T-helper 2 cell treated with Interferon-gamma antibody and Interleukin-4, amounts not matched to agents 5 μg/mL and 100 μg/mL, for 36 hours (primary cell): ENCODE measurements at regions not wholly inside any gene's neighbourhood (a gene's known extent, or its start where the extent isn't known, plus 50 kb on each side); places are given as distances from the start of the nearest gene placed in this dataset.
"Not testable (repeated sequence)": the region's sequence is repeated elsewhere in the genome, so short reads cannot be mapped to it uniquely, and the experiment has no call there.

ENCODE experiments used
- DNase-seq: peaks from one replicate; pipeline ENCODE4 v3.0.0; 2021; ENCODE audit warnings: low spot score
- H3K27ac Mint-ChIP-seq: one replicate; pipeline ENCODE4 v1.8.0; 2021; ENCODE audit warnings: mild to moderate bottlenecking, mixed read lengths
- H3K27me3 Mint-ChIP-seq: one replicate; pipeline ENCODE4 v1.8.0; 2021; ENCODE audit warnings: low read depth, mixed read lengths
- H3K36me3 Mint-ChIP-seq: one replicate; pipeline ENCODE4 v1.8.0; 2021; ENCODE audit warnings: low read depth, mixed read lengths
- H3K4me1 Mint-ChIP-seq: one replicate; pipeline ENCODE4 v1.8.0; 2021; ENCODE audit warnings: low read depth, mixed read lengths
- H3K4me3 Mint-ChIP-seq: one replicate; pipeline ENCODE4 v1.8.0; 2022; ENCODE audit warnings: mild to moderate bottlenecking, moderate library complexity, mixed read lengths
- H3K9me3 Mint-ChIP-seq: one replicate; pipeline ENCODE4 v1.8.0; 2021; ENCODE audit warnings: mixed read lengths

DNA sequence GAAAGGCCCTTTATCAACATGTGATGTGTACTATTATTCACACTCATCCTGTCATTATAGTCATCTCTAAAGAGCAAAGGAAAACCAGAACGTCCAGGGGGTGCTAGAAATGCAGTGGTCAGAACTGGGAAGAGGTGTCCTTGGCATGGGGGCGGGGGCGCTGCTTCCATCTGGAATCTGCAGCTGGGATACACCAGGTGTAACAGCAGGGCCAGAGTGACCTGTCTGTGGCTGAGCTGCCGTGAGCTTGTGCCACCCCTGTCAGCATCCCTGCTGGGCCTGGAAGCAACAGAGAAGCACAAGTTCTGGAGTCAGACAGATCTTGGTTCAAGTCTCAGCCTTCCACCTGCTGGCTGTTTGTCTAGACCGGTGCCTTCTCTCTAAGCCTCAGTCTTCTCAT is 263.3 kb upstream of the MVB12B start:
- DNase-seq = no peak
- Mint-ChIP-seq H3K4me3 (no peak overlapping the region), H3K4me1 (no peaks in the 10 kb centered on the region), H3K9me3 (no peaks in the 10 kb centered on the region), H3K27me3 (peaks cover 3% of the 10 kb centered on the region), H3K27ac (no peak overlapping the region), H3K36me3 (no peaks in the 10 kb centered on the region)

DNA sequence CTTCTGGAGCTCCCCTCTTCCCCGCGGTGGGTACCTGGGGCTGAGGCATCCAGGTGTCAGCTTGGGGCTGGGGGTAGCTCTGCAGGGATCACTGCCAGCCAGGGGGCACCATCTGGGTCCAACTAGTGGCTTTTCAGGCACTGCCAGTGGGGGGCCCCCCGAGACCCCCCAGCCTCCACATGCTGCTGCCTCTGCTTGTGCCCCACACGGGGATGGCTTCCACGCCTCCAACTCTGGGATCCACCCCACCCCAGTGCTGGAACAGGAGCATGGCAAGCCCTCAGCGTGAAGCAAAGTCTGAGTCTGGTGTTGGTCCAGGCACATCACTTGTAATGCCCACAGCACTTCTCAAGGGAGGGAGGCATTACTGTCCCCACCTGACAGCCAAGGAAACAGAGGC is 260.5 kb upstream of the MVB12B start:
- Mint-ChIP-seq H3K36me3 (no peaks in the 10 kb centered on the region), H3K27ac (no peak overlapping the region), H3K4me3 (no peak overlapping the region), H3K4me1 (no peaks in the 10 kb centered on the region), H3K27me3 (peaks cover 3% of the 10 kb centered on the region), H3K9me3 (no peaks in the 10 kb centered on the region)
- DNase-seq = no peak

DNA sequence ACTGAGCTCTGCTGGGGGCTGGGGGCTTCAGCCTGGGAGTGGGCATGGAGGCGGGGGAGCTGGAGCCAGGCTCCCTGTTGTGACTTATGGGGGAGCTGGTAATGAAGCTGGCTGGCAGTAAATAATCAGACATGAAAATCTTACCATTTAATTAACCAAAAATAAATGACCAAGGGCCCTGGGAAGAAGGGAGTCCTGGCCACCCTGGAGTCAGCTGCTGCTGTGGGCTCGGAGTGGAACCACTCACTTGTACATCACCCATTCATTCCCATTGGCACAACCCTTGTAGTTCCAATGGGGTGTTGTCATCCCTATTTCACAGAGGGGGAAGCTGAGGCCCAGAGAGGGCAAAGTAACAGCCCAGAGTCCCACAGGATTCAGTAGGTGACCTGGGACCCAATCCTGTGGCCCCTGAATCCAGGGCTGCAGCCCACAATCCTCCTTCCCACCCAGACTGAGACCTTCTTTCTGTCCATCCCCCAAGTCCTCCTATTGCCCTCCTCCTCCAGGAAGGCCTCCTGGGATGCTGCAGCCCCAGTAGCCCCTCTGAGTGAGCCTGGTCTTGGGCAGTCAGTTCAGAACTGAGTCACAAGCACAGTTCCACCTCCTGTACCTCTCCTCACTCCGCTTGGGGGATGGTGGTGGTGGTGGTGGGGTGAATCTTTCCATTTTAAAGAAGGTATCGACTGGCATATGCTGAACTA is 259.4 kb upstream of the MVB12B start:
- no peak overlapping the region for H3K27ac Mint-ChIP-seq
- no peak for DNase-seq
- no peaks in the 10 kb centered on the region for H3K36me3 Mint-ChIP-seq
- no peaks in the 10 kb centered on the region for H3K4me1 Mint-ChIP-seq
- no peak overlapping the region for H3K4me3 Mint-ChIP-seq
- no peaks in the 10 kb centered on the region for H3K9me3 Mint-ChIP-seq
- H3K27me3 Mint-ChIP-seq = peaks cover 3% of the 10 kb centered on the region

DNA sequence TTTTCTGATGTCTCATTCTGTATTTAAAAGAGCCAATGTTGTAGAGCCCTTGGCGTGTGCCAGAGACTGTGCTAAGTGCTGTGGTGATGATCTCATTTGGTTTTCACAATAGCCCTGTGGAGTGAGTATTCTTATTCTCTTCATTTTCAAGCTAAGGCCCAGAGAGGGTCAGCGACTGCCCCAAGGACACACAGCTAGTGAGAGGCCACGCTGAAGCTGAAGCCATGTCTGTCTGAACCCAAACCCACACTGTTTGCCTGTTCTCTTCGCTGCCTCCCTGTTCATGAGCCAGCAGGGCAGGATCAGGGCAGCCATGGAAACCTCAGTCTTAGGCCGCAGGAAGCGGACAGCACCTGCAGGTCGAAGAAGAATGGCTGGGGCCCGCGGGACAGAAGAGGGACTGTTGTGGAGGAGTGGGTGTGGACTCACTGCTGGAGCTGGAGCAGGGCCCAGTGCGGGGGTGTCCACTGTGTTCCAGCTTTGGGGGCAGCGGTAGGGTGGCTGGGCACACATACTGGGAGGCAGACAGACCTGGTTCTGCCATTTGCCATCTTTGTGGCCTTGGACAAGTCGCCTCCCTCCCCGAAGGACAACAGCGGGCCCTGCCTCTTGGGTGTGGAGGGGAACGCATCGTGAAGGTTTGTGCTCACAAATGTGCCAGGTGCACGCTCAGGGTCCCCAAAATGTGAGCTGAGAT is 257.9 kb upstream of the MVB12B start:
- no peak for DNase-seq
- H3K27ac Mint-ChIP-seq = no peak overlapping the region
- H3K27me3 Mint-ChIP-seq = peaks cover 3% of the 10 kb centered on the region

DNA sequence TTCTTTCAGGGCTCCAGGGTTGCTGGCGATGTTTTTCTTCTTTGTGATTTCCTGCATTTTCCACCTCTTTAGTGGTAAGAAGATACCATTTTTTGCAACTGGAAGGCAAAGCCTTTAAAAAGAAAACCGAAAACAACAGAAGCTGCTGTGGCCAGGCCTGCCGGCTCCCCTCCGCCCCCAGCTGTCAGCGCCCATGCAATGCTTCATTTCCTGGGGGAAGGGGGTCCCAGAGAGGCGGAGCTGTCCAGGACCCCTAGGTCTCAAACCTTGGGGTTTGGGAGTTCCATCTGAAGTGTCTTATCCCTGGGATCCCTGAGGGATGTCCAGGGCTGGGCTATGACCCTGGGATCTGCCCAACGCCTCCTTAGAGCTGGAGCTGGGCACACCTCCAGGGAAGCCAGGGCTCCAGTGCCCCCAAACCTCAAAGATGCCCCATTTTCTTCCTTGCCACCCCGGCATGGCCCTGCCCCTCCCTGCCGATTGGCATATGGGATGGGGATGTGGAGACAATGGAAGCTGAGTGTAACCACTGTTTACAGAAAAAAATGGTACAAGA is 257.2 kb upstream of the MVB12B start:
- no peaks in the 10 kb centered on the region for H3K9me3 Mint-ChIP-seq
- DNase-seq = no peak
- no peaks in the 10 kb centered on the region for H3K4me1 Mint-ChIP-seq
- no peak overlapping the region for H3K4me3 Mint-ChIP-seq
- H3K27me3 Mint-ChIP-seq = peaks cover 3% of the 10 kb centered on the region
- no peak overlapping the region for H3K27ac Mint-ChIP-seq
- H3K36me3 Mint-ChIP-seq = no peaks in the 10 kb centered on the region

More for the DNA sequence above, 257.9 kb upstream of the MVB12B start:
- Mint-ChIP-seq H3K36me3 (no peaks in the 10 kb centered on the region), H3K4me3 (no peak overlapping the region), H3K9me3 (no peaks in the 10 kb centered on the region), H3K4me1 (no peaks in the 10 kb centered on the region)

DNA sequence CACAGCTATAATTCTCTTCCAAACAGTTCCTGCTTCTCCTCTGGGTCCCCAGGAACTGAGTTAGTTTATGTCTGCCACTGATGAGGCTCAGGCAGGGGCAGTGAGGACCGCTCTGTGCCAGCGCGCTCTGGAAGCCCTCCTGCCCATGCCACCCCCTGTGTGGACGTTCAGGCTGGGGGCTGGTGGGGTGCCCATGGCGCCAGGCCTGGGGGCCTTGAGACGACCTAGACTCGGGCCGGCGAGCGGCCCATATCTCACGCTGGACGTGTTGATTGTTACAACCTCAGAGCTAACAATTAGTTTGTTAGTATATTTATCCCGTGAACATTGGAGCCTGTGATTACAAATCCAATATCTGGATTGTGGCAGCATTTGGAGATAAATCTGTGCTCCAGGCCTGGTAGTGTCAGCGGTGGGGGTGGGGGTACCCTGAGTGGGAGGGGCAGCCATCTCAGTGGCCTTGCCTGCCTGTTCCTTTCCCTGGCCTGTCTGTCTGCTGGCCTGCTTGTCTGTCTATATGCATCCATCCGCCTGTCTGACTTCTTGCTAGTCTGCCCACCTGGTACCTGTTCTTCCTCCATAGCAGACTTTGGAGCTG is 256.5 kb upstream of the MVB12B start:
- Mint-ChIP-seq H3K4me3 (no peak overlapping the region), H3K27me3 (peaks cover 3% of the 10 kb centered on the region), H3K4me1 (no peaks in the 10 kb centered on the region), H3K9me3 (no peaks in the 10 kb centered on the region), H3K36me3 (no peaks in the 10 kb centered on the region), H3K27ac (no peak overlapping the region)
- DNase-seq = no peak

DNA sequence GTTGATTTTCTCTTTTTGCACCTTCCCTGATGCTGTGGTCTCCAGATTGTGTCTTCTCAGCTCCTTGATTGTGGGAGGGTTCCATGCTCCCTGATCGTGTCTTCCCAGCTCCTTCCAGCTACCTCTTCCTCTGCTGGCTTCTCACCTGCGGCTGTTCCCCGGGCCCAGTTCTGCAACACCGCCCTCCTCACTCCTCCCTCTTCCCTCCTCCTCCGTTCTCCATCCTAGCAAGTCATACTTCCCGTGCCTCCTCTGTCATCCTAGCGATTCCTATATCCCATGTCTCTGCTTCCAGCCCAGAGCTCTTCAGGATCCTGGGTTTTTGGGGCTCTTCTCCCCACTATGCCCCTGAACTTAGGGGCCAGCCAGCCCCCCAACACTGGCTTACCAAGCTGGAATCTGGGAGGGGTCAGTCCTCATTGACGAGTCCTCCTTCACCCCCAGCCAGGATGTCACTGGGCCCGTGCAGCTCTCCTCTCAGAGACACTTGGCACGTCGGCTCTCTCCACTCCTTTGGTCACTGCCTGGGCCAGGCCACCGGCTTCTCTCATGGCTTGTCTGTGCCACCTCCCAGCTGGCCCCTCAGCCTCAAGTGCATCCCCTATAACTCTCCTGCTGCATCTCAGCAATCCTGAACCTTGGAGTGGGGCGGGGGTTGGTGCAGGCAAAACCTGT is 255.4 kb upstream of the MVB12B start:
- Mint-ChIP-seq H3K9me3 (no peaks in the 10 kb centered on the region), H3K4me3 (no peak overlapping the region), H3K36me3 (no peaks in the 10 kb centered on the region), H3K4me1 (no peaks in the 10 kb centered on the region), H3K27me3 (no peaks in the 10 kb centered on the region), H3K27ac (no peak overlapping the region)
- DNase-seq = no peak

DNA sequence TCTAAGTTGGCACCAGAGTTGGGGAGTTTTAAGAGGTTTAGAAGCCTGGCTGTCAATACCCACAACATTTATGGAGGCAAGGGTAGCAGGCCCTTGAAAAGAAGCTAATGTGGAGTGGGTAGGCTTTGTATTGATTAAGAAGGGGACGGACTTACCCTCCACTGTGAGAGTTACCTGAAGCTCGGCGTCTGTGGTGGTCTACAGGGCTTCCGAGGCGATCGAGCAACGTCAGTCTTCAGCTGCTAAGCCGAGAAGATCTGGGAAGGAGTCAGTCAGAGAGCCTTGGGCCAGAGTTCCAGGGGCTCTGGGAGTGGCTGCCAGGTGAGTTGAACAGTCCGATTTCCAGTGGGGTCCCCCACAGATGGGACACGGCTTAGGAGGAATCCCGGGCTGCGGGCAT is 249.0 kb upstream of the MVB12B start:
- H3K9me3 Mint-ChIP-seq, H3K27ac Mint-ChIP-seq, H3K4me1 Mint-ChIP-seq, H3K27me3 Mint-ChIP-seq, H3K36me3 Mint-ChIP-seq, DNase-seq, H3K4me3 Mint-ChIP-seq: not testable (repeated sequence)

DNA sequence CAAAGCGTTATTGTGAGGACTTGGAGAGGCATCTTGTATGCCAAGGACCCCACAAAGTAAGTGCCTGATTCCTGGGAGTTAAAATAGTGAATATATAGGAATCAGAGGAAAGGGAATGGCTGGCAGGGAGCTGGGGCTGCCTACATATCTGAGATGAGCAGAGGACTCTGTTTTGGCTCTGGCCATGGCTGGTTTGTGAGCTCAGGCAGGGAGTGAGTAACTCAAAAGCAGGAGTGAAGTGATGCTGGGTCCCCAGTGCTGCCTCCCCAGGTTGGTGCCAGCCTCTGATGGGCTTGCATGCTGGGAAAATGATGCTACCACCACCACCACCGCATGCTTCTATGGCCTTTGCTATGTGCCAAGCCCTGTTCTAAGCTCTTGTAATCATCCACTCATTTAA is 246.0 kb upstream of the MVB12B start:
- DNase-seq = no peak
- Mint-ChIP-seq H3K4me3 (no peak overlapping the region), H3K27ac (no peak overlapping the region), H3K36me3 (no peaks in the 10 kb centered on the region), H3K9me3 (no peaks in the 10 kb centered on the region), H3K4me1 (peaks cover 7% of the 10 kb centered on the region), H3K27me3 (peaks cover 5% of the 10 kb centered on the region)

DNA sequence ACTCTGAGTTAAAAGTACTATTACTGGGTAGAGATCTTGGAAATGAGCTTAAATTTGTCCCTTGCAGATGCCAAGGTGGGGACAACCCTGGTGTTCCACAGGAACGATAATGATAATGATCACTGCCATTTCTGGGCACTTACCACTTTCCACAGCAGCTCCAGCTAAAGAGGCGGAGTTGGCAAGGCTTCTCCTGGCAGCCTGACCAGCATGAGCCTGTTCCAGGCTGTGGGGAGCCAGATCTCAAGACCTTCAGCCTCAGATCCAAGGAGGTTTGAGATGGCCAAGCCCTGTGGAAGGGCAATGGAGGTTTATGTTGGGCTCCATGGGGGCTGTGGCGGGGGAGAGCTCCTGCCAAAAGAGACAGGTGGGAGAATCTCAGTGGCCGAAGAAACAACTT is 244.9 kb upstream of the MVB12B start:
- Mint-ChIP-seq H3K4me3 (no peak overlapping the region), H3K27me3 (peaks cover 5% of the 10 kb centered on the region), H3K4me1 (peaks cover 7% of the 10 kb centered on the region), H3K36me3 (no peaks in the 10 kb centered on the region), H3K9me3 (no peaks in the 10 kb centered on the region), H3K27ac (no peak overlapping the region)
- no peak for DNase-seq

DNA sequence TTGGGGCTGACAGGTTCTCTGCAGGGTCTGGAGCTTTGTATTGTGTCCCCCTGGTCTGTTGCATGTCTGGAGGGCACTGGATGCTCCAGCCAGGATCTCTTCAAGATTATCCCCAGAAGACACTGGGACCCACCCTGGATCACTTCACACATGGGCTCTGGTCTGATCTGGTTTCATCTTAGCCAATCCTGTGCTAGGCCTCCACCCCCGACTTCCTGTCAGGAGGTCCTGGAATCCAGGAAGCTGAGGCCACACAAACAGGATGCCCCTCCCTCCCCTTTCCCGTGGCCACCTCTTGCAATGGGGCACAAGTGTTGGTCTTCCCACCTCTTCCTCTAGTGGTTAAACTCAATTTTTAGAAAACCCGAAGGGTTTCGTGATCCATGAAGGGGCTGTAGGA is 242.6 kb upstream of the MVB12B start:
- DNase-seq = no peak
- H3K27me3 Mint-ChIP-seq = peaks cover 3% of the 10 kb centered on the region
- no peaks in the 10 kb centered on the region for H3K9me3 Mint-ChIP-seq
- no peak overlapping the region for H3K27ac Mint-ChIP-seq
- H3K4me1 Mint-ChIP-seq = peaks cover 7% of the 10 kb centered on the region
- no peak overlapping the region for H3K4me3 Mint-ChIP-seq
- no peaks in the 10 kb centered on the region for H3K36me3 Mint-ChIP-seq

DNA sequence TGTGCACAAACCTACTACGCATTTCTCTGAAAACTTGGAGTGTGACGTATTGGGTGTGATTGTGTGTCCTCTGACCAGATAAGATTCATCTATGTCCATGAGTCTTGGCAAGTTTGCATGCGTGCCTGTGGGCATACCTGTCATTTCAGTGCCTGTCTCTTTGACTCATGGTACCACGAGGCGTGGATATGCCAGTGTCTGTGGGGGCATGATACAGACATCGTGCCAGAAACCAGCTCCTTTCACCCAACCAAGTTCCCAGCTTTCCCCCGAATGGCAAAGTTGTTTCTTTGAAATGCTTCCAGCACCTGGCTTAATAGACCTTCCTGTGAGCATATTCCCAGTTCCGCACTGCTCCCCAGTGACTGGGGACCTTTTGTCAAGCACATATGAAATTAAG is 241.9 kb upstream of the MVB12B start:
- no peak overlapping the region for H3K4me3 Mint-ChIP-seq
- H3K9me3 Mint-ChIP-seq = no peaks in the 10 kb centered on the region
- no peaks in the 10 kb centered on the region for H3K27me3 Mint-ChIP-seq
- peaks cover 7% of the 10 kb centered on the region for H3K4me1 Mint-ChIP-seq
- H3K36me3 Mint-ChIP-seq = no peaks in the 10 kb centered on the region
- no peak for DNase-seq
- H3K27ac Mint-ChIP-seq = no peak overlapping the region

DNA sequence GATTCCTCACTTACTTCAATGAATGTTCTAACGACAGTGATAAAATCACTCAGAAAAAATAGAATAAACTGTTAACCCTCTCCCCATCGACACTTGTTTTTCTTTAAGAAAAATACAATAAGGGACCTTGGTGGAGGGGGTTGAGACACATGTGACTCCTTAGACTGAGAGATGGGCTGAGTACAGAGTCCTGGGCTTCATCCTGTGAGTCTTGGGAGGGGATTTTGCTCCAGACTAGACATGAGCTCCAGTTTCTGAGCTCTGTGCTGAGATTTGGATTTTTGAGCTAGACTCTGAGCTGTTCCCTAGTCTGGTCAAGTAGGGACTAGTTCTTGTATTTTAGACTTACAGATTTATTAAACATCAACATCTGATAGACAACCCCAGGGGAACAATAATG is 241.5 kb upstream of the MVB12B start:
- H3K4me3 Mint-ChIP-seq = no peak overlapping the region
- H3K4me1 Mint-ChIP-seq = peaks cover 7% of the 10 kb centered on the region
- no peaks in the 10 kb centered on the region for H3K9me3 Mint-ChIP-seq
- no peak for DNase-seq
- no peaks in the 10 kb centered on the region for H3K36me3 Mint-ChIP-seq
- H3K27me3 Mint-ChIP-seq = no peaks in the 10 kb centered on the region
- H3K27ac Mint-ChIP-seq = no peak overlapping the region

DNA sequence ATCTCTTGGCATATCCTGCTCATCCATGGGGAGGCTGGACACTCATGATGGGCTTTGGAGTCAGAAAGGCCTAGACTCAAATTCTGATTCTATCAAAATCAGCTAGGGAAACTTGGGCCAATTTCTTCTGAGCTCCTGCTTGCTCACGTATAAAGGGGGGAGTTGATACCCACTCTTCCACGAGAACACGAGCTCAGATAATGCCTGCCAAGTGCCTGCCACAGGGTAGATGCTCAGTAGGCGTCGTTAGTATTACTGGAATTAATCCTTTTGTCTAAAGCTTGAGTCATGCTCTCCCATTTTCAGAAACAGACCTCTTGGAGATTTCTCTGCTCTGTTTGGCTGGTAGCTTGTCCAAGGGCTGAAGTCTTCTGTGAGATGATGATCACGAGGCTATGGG is 238.3 kb upstream of the MVB12B start:
- Mint-ChIP-seq H3K9me3 (no peaks in the 10 kb centered on the region), H3K27ac (no peak overlapping the region), H3K4me3 (no peak overlapping the region), H3K36me3 (no peaks in the 10 kb centered on the region), H3K27me3 (no peaks in the 10 kb centered on the region), H3K4me1 (peaks cover 7% of the 10 kb centered on the region)
- no peak for DNase-seq
